ENCODE measurements at regions not wholly inside any gene's neighbourhood (a gene's known extent, or its start where the extent isn't known, plus 50 kb on each side); places are given as distances from the start of the nearest gene placed in this dataset.
"Not testable (repeated sequence)": the region's sequence is repeated elsewhere in the genome, so short reads cannot be mapped to it uniquely, and the experiment has no call there.

DNA sequence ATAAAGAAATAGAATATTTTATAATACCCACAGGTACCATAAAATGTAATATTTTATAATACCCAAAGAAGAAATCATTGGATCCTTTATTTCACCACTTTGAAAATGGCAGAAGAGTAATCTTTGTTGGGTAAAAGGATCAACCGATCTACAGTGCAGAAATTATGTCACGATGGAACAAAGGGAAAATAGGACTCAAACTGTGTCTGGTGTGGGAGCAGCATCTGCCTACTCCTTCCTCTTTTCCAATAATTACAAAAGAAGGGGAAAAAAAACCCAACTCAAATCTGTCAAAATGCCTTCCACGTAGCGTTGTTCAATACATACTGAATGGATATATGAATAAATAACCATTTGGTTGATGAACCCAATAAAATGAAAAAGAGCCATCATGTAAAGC lies 492.6 kb upstream of the TBL1XR1 start:
- no peak for DNase-seq

DNA sequence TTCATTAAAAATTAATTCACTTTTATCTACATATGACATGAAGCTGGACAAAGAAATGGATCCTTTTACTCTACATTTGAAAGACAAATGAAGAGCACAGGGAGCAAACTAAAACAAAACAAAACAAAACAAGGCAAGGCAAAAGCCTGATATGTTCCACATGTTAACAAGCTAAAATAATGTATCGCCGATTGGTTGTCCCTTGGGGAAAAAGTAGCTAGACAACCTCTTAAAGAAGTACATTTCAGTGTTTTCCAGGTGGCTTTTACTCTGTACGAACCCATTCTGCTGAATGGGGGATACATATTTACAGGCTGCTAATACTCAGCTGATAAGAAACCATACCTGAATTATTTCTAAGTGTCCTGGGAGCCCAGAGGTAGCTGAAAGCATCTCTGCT lies 493.0 kb upstream of the TBL1XR1 start:
- DNase-seq, result no peak

DNA sequence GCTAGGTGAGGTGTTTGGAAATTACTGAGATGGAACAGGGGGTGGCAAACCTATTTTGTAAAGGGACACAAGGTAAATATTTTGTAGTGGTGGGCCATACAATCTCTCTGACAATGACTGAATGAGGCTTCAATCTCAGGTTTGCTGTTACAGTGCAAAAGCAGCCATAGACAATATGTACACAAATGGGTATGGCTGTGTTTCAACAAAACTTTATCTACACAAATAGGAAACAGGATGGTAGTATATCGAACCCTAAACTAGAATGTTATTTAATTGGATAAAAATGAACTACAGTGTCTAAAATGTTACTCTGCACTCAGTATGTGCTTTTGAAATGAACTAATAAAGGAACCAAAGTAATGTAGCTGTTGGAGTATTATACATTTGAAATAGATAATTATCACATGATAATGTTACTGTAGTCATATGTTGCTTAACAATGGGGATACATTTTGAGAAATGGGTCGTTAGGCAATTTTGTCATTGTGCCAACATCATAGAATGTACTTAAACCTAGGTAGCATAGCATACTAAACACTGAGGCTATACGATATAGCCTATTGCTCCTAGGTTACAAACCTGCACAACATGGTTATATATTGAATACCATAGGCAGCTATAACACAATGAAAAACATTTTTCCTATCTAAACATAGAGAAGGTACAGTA lies 495.2 kb upstream of the TBL1XR1 start:
- no peak for DNase-seq

DNA sequence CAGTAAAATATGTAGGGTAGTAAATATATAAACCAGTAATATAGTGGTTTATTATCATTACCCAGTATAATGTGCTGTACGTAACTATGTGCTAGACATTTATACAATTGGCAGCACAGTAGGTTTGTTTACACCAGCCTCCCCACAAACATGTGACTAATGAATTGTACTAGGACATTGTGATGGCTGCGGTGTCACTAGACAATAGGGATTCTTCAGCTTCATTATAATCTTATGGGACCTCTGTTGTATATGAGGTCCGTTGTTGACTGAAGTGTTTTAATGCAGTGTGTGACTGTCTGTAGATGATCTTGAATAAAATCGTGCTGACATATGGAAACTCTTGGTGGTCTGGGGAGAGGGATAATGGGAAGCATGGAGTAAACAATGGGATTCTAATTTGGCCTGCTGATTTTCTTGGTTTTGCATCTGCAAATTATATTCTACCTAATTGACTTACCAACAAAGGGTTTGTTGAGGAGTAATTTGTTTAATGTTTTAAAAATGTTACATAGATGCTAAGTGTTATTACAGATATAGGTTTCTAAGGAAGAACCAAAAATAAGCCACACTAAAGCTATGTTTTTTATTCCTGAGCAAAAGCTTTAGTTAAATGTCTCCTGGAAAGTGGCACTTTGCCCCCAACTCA lies 496.5 kb upstream of the TBL1XR1 start:
- no peak for DNase-seq

DNA sequence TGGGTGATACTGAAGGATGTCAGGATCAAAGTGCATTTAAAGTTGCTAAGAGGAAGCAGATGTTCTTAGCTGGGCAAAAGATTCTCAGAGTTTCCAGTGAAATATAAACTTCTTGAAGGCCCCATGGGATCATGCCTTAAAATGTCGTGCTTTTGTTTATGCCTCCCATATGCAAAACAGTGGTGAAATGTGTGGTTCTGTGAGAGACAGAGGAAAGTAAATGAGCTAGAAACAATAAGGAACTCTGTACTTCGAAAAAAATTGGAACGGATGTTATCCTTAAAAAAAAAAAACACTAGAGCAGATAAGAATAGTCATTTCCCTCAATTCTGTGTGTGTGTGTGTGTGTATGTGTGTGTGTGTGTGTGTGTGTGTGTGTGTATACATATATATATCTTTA lies 497.0 kb upstream of the TBL1XR1 start:
- DNase-seq, result no peak

DNA sequence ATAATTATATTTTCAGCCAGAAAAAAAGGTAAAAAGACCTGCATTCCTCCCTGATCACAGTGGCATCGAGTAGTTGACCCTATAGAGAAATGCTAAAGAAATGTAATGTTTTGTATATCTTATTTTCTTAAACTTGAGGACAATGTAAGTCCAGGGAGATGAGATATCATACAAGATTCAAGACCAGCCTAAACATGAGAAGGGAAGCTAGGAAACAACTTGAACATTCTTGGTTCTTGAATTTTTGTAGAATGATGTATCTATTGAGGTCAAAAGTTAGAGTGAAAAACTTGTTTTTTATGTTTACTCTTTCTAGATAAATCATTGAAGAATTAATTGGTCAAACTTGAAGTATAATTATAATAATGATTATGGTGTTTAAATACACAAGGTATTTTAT lies 497.7 kb upstream of the TBL1XR1 start:
- DNase-seq, result no peak

DNA sequence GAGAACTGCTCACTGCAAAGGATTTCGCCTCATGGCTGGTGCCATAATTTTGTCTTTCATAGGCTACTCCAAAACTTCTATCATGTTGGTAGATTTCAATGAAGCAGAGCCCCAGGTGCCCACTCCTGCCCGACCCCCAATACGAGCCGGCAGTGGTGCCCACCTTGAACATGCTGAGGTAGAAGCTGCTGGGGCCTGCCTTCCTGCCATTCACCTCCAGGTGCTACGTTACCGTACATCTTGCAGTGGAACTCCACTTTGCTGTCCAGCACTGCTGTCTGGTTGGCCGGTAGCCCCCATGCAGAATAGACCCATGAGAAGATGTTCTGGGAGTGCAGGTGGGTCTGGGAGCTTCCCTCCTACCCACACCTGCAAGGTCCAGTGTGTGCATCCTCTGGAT lies 502.8 kb upstream of the TBL1XR1 start:
- no peak for DNase-seq

DNA sequence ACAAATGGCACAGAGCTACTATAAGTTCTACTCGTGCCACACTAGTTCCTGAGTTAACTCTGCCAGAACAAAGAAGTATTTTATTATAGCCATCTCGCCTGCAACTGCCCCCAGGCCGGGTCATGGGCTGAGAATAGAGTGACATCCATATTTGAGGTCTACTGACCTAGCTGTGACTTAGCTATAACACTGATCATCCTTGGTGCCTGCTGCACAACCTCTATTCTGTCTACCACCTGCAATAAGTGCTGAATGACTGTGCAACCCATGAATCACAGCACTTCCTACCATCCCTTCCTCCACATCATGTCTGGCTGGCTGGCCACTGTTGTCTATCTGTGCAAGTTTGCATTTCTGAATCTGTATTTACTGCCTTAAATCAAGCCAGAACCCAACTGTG lies 506.5 kb upstream of the TBL1XR1 start:
- no peak for DNase-seq

DNA sequence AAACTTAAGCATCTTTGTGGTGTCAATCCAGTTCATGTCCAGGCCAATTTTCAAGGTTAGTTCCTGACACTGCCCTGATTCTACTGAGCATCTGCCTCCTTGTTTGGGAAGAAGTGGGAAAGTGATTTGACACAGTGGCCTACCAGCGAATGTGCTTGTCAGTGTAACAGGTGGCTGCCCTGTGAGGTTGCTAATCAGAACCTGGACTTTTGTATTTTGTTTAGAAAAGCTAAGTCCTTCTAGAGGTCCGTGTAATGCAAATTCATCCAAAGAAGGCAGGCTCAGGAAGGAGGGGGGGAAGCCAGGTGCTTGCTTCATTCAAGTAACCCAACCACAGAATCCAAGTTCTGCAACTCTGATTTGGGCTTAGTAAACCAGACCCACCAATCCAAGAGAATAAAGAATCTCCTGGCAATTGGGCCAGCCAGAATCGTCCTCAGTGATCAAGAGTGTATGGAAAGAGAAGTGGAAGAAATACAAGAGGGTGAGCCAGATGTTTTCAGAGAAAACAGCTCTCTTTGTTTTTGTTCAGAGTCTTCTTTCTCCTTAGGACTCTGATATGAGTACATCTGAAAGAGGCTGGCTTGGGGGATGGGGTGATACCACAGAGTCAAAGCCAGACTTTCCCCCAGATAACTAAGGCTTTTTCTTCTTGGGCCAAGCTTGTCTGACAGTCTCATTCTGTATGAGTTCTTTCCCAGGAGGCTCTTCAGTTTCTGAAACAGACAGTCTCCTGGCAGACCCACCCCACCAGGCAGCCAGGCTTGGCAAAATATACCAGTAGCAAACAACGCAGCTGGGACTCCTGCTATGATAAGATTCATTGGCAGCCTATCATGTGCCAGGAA lies 508.9 kb upstream of the TBL1XR1 start:
- no peak for DNase-seq

DNA sequence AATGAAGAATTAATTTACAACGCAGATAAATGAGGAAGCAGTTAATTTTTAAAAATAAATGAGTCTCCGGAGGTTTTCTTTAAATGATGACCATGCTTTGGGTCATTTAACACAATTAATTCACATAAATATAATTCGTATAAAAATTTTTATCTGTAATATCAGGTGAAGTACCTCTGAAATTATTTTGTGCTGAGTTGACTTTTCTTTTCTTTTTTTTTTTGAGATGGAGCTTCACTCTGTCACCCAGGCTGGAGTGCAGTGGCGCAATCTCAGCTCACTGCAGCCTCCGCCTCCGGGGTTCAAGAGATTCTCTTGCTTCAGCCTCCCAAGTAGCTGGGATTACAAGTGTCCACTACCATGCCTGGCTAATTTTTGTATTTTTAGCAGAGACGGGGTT lies 512.2 kb upstream of the TBL1XR1 start:
- not testable (repeated sequence) for DNase-seq

DNA sequence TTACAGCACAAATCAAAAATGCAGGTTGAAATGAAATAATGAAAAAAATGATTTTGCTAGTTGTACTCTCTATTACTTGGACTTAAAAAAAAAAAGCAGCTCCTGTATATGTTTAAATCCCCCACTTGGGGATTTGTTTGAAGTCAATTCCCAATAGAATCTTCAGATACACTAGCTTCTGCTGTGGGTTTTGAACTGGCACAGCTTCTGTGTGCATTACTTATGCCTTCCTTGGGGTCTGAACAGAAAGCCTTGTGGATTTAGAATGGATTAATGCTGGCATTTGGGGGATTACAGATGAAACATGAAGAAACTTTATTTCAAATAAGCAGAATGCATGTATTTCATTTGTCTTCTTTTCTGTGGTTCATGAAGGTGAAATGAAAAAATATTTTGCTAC lies 513.2 kb upstream of the TBL1XR1 start:
- DNase-seq, result no peak

DNA sequence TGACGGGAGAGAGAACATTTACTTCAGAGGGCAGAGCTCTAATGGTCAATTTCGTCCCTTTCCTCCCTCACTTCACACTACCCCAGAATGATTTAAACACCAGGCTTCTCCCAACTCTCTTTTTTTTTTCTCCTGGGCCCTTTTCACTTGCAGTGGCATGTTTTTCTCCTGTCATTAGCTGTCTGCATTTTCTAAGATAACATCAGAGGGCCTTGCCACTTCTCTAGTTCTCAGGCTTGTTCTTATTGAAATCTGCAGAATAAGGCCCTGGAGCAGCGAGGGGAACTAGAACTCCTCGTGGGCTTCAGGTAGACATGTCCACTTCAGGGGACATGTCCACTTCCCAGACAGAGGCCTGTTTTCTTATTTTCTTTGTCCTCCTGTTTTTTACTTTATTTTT lies 514.4 kb upstream of the TBL1XR1 start:
- DNase-seq, result no peak

DNA sequence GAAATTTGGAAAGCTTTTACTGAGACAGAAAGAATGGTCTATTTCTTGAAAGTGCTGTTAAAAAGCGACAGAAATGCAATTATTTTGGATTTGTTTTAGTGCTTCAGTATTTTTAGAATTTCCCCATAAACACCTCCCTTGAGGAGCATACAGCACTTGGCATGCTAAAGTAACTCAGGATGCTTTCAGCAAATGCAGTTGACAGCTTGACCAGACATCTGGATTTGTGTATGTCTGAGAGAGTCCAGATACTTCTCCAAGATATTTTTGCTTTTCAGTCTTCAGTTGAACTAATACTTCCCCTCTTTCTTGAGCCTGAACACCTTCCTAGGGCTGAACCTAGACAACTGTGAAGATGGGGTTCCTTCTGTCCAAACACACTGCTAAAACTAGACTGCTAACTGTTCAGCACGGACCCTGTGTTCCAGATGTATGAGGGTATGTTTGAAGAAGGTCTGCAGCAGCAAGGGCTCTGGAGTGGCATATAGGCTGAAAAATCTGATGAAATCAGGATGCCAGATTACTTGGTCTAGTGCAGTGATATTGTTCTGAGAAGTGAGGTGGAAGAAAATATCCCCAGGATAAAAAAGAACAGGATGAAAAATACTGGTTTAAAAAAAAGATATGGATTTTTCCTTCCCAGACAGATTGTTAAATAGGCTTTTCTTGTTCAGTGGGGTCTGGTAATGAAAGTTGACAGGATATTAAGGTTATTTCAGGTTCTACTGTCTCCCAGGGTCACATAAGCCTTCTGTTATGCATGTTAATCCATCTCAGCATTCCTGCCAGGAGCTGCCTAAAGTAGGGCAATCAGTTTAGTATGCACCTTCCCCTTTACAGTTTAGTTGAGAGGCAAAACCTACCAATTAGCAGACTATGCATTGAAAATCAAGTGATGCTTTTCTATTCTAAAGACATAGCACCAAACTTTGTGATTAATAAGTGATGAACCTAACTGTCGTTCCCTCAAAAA lies 516.9 kb upstream of the TBL1XR1 start:
- no peak for DNase-seq

DNA sequence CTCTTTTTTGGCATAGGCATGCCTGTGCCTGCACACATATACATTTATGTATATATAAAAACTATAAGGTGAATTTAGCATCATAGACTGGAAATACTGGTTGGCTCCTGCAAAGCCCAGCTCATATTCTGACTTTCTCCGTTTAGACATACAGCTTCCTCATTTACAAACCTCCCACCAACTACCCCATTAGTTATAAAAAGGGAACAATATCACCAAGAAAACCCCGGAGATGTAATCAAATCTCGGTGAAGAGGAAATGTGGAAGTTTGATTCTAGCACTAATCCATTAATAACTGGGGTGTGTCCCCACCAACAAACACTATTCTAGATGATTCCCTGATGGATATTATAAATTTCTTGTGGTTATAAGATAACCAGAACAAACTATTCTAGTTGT lies 517.7 kb upstream of the TBL1XR1 start:
- DNase-seq, result no peak

DNA sequence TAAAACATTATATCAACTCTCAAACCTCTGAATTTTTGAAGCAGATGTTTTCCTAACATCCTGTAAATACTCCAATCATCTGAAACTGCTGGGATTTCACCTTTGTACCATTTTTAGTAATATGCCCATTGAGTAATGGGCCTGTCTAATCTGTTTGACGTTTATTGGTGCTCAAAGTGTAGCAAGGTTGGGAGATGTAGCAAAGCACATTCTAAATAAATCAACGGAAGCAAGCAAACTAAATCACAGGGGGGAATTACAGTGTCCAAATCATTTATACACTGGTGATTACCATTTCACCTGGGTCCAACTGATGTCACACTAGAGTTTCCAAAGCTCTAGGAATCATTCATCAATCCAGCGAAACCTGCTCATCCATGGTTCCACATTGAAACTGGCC lies 518.7 kb upstream of the TBL1XR1 start:
- DNase-seq, result no peak

DNA sequence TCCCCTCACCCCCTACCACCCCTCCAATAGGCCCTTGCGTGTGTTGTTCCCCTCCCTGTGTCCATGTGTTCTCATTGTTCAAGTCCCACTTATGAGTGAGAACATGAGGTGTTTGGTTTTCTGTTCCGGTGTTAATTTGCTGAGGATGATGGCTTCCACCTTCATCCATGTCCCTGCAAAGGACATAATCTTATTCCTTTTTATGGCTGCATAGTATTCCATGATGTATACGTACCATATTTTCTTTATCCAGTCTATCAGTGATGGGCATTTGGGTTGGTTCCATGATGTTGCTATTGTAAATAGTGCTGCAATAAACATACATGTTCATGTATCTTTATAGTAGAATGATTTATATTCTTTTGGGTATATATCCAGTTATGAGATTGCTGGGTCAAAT lies 523.6 kb upstream of the TBL1XR1 start:
- DNase-seq, result not testable (repeated sequence)

DNA sequence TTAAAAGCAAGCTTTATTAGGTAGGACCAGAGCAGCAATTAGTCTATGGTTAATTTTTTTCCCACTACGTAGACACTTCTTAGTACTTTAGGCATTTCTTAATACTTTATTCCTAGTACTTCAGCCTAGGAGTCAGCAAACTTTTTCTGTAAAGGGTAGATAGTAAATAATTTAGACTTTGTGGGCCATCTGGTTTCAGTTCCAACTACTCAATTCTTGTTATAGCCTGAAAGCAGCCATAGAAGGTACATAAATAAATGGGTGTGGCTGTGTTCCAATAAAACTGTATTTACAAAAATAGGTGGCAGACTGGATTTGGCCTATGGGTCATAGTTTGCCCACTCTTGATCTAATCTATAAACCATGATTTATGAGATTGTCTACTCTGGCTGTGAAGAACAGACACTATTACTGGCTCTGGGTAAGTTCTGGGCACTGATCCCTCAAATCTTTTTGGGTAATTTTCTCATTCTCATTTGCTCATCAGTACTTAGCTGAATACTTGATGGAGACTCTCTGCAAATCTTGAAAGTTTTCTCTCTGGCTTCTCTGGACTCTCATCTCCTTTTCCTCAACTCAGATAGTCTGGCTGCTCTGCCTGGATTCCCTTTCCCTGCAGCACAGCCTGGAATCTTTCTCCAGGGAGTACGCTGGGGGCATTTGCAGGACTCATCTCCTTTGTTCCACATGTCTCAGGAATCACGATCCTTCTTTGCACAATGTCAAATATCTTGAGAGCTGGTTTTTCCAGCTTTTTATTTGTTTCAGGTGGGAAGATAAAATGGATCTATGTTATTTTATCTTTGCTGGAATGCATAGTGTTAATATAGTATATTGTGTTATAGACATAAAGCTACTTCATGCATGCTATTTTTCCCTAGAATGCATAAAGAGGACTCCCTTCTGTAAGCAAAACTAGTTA lies 524.8 kb upstream of the TBL1XR1 start:
- DNase-seq, result no peak

DNA sequence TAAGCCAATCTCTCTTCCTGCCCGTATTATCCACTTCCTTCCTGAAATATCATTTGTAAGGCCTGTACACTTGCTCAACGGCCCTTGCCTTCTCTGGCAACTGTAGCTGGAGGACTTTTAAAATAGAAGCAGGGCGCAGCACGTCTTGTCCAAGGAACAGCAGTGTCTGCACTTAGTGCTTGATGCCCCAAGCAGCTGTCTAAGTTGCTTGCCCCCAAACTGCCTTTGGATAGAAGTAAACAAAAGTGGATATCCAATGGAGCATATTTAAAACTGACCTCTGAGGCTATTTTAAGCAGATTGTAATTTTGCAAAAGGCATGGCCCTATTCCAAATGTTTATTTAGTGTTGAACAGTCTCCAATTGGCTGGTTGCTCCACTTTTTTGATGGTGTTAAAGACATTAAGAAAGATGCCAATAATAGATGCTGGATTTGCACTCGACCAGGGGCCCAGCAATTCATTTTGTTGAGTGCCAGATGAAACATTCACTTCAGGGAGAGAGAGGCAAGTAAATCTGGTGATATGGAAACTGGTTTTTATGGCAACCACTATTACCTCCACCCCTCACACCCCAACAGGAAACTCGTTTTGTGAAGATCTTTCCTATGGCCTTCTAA lies 526.8 kb upstream of the TBL1XR1 start:
- peak; percentile 83 for DNase-seq

DNA sequence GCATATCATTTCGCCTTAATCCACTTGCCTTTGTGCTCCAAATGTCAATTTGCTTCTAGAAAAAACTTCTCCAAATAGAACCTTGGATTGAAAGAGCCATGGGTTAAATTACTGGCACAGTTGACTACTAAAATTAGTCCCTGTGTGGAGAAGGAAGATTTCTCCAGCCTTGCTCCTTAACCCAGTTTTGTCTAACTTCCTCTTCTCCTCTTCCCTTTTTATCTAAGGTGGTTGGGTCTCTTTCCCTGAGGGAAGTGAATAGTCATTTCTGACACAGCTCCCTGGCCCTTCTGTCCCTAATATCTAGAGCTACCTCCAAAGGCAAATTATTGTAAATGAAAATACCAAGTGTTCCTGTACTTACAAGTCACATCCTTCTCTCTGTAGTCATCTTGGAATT lies 527.9 kb upstream of the TBL1XR1 start:
- no peak for DNase-seq

DNA sequence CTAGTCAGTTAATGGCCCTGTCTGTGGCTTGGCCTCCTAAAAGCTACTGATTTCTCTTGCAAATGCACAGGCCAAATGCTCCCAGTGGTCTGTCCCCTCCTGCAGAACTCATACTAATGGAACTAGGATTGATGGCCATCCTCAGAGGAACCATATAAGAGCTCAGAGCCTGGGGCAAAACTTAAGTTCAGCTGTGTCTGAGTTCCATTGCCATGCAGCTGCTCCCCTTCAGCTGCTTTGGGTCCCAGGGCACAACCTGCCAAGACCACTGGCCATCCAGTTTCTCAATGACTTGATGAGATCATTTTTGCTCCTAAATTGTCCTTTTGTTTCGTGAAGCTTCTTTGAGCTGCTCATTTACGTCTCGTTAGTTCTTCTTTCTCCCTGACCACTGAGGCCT lies 529.5 kb upstream of the TBL1XR1 start:
- DNase-seq, result no peak

DNA sequence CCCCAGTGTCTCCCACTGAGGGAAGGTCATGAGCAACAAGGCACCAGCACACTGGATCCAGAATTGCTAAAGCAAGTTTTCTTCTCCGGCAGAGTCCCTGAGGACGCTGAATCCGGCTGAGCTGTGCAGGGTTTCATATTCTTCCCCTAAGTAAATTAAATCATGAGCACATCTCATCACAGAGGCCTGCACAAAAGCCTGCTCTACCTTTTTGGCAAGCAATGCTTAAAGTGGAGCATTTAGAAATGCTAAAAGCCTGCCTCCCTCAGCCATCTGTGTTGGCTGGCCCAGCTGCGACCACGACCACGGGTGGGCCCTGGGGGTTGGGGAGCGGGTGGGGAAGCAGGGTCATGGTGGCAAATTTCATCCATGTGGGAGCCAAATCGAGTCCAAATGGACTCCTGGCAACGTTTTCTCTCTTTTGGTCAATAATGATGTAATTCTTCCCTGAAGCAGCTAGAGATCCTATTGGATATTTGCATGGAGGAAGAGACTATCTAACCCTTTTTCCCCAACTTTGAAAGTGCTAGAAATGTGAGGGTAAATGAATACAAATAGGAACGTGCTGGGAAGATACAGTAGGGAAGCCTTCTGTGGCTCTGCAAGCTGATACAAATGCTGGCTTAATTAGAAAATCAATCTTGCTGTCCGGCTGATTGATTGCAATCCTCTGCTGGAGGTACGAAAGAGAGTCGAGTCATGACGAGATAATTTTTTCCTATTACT lies 532.8 kb upstream of the TBL1XR1 start:
- no peak for DNase-seq
